Stimulated activated CD4-positive, alpha-beta T cell treated with anti-CD3 and anti-CD28 coated beads, Interleukin-2, amount 100 ng/mL, for 4 hours (primary cell): ENCODE measurements at regions not wholly inside any gene's neighbourhood (a gene's known extent, or its start where the extent isn't known, plus 50 kb on each side); places are given as distances from the start of the nearest gene placed in this dataset.
"Not testable (repeated sequence)": the region's sequence is repeated elsewhere in the genome, so short reads cannot be mapped to it uniquely, and the experiment has no call there.

Experiments
- DNase-seq: peaks from one replicate; pipeline ENCODE4 v3.0.0-alpha.2; 2020; ENCODE audit warnings: low read depth

DNA sequence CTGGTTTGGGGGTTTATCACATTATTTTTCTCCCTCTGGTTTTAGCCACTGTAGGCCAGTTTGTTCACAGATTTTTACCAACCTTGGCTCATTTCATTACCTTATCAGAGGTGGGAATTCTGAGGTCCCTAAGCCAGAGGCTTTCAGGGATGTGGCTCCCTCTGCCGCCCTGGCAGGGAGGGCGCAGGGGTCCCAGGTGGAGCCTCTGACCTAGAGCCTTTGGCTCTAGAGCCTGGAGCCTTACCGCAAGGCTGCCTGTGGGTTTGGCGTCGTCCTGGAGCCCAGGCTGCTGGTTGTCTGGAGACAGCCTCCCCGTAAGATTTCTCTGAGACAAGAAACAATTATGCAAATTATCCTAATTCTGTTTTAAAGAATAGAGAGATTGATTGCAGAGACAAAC, 188.0 kb downstream of the LMLN start:
- DNase-seq: not testable (repeated sequence)

DNA sequence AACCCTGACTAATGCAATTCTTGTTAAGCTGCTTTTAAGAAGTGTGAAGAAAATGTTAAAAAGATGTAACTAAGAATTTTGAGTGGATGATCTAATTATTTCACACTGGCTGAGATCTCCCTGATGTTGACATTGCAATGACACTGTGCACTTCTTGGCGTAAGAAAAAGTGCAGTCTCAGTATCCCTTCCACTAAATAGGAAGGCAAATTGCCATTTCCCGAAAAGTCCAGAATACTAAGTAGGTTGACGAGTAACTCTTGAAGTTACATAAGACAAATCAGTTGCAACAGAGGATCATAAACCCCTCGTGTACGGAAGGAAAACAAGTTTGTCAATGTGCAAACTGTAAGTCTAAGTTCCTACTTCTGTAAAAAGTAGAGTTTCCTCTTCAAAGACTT, 189.9 kb downstream of the LMLN start:
- not testable (repeated sequence) for DNase-seq

DNA sequence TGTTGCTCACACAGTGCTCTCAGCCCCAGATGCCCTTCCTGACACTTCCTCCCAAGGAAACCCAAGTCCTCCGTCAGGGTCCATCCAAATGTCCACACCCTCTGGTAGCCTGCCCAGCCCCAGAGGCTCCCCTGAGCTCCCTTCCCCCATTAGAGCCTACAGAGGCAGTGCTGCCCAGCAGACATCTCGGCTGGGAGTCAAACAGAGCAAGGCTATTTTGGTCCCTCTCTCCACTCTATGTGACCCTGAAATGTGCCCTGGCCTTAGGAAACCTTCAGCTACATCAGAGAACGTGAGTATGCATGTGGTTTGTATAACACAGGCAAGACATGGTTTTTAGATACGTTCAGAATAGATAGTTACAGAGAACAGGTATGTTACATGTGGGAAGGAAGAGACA, 191.8 kb downstream of the LMLN start:
- DNase-seq: not testable (repeated sequence)

DNA sequence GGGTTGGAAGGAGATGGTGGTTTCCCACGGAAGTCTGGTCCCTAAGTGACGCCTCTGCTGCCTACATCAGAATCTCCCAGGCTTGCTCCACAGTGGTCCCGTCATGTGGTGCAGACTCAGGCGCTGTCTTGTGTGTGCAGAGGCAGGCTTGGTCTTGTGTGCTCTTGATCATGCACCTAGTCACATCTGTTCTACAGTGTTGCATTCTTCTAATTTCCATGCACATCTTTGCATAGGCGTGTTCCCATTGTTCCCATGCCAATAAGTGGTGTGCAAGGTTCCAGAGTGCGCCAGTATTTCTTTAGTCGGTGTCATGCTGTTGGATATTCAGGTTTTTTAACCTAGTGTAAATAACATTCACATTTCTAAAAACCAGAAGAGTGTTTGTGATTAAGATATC, 195.8 kb downstream of the LMLN start:
- DNase-seq: not testable (repeated sequence)

DNA sequence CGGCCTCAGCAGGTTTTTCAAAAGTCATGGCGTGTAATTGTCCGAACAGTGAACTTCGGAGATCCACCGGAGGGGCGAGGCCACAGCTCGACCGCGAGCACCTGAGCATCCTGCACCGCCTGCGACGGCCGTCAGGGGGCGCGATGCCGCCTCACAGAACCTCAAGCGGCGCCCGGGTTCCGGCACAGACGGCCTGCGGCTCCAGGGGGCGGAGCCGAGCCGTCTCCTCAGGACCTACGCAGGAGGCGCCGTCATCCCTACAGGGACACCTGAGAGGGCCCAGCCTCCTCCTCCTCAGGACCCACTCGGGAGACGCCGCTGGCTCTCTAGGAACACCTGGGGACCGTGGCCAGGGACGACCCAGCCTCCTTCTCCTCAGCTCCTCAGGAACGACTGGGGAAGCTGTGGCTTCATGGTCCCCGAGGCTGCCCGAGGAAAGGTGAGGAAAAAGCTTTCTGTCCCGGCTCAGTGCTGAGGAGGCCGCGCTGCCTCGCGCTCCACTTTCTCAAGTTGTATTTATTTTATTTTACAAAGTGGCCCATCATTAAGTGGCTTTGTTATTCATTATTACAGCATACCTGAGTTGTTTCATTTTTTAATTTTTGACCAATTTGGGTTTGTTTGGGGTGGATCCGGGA, 197.3 kb downstream of the LMLN start:
- not testable (repeated sequence) for DNase-seq

DNA sequence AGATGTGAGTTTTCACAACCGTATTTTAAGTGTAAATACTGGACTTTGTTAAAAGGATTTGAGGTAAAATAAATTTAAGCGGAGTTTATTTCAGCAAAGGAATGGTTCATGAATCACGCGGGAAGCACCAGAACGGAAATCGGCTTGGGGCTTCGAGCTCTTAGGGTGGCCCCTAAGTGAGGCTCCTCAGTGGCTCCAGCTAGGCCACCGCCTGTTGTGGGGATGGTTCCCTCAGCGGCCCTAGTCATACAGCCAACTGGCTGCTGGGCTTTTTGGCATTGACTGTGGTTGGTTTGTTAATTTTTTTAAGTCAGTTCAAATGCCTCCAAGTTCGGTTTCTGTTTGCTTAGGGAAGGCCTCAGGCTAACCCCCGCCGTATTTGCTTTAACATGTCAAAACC, 198.0 kb downstream of the LMLN start:
- DNase-seq: not testable (repeated sequence)

DNA sequence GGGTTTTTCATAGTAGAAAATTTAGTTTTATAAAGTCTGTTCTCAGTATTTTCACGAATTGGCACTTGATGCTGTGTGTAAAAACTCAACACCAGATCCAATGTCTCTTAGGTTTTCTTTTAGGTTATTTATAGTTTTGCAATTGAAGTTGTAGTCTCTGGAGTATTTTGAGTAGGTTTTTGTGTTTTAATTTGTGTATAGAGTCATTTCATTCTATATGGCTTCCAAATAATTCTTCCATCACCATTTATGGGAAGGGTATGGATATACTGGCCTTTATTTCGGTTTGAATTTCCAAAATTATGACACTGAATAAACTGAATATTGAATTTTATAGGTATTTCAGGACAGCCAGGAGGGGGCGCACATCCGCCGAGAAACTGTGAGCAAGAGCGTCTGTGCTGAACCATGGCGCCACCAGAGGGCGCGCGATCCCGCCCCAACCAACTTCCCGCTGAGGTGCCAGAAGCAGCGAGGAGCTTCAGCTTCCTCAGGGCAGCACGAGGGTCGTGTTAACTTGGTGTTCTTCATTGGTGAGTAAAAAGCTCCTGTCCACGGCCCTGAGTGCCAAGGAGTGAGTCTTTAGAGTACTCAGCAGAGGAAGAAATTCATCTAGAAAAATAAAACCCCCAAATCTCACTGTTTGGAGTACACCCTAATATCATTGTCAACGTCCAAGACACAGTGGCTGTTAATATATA, 207.5 kb downstream of the LMLN start:
- DNase-seq: peak; percentile 48

DNA sequence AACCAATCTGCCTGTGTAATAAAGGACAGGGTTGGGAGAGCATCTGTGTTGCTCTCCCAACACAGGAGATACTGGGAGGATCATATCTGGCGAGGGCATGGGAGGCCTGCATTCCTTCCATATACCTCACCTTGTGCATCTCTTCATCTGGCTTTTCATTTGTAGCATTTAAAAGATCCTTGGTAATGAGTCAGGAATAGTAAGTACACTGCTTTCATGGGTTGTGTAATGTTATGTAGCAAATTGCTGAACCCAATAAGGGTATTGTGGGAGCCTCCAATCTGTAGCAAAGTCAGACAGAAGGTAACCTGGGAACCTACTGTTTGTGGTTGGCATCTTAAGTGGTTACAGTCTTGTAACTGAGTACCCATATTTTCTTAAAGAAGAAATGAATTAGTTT, 210.8 kb downstream of the LMLN start:
- not testable (repeated sequence) for DNase-seq

DNA sequence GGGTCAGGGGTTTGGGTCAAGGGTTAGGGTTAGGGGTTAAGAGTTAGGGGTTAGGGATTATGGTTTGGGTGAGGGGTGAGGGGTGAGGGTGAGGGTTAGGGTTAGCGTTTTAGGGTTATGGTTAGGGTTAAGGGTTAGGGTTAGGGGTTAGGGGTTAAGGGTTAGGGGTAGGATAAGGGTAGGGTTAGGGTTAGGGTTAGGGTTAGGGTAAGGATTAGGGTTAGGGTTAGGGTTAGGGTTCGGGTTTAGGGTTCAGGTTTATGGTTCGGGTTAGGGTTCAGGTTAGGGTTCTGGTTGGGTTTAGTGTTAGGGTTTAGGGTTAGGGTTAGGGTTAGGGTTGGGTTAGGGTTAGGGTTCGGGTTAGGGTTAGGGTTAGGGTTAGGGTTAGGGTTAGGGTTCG, 213.1 kb downstream of the LMLN start:
- not testable (repeated sequence) for DNase-seq

DNA sequence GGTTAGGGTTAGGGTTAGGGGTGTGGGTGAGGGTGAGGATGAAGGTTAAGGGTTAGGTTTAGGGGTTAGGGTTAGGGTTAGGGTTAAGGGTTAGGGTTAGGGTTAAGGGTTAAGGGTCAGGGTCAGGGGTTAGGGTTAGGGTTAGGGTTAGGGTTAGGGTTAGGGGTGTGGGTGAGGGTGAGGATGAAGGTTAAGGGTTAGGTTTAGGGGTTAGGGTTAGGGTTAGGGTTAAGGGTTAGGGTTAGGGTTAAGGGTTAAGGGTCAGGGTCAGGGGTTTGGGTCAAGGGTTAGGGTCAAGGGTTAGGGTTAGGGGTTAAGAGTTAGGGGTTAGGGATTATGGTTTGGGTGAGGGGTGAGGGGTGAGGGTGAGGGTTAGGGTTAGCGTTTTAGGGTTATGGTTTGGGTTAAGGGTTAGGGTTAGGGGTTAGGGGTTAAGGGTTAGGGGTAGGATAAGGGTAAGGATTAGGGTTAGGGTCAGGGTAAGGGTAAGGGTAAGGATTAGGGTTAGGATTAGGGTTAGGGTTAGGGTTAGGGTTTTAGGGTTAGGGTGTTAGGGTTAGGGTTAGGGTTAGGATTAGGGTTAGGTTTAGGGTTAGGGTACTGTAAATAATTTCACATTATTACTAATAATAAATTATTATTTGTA, 214.0 kb downstream of the LMLN start:
- DNase-seq: not testable (repeated sequence)
